GM21360 (cell line): ENCODE measurements at regions not wholly inside any gene's neighbourhood (a gene's known extent, or its start where the extent isn't known, plus 50 kb on each side); places are given as distances from the start of the nearest gene placed in this dataset.
"Not testable (repeated sequence)": the region's sequence is repeated elsewhere in the genome, so short reads cannot be mapped to it uniquely, and the experiment has no call there.

Source experiments
- ATAC-seq: cut with Tn5 transposase; IDR thresholded peaks from one replicate; pipeline ENCODE4 v1.9.1; 2021; ENCODE audit warnings: mild to moderate bottlenecking, moderate library complexity; ENCODE audit not compliant: unreplicated experiment

DNA sequence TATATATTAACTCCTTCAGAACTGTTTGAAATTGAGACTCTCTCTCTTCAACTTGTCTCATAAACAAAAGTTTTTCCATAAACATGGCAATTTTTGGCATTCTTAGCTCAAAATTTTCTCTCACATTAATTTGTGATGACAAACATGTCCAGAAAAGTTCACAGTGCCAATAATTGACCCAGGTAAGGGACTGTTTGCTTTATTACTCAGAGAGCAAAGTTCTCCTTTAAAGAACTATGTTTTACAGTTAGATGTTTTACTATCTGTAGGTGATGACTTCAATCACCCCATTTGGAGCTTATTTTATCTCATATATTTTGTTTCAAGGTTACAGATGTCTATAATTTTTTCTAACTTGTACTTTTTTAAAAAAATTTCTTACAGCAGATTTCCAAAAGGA, 855.6 kb downstream of the SLC16A7 start:
- ATAC-seq, result no peak

DNA sequence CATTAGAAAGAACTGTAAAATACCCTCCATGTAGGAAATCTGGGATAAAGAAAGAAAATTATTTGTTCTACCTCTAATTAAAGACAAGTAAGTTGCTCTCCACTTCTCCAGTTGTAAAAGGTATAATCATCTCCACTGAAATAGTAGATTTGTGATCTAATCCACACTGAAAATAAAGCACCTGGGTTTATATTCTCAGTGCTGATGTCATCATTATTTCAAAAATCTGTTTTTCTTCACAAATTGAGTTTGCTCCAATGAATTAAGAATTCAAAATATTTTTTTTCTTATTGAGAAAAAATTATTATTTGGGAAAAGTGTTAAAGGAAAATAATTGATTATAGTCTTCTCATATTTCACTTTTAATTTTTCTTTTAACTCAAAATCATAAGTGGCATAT, 869.2 kb downstream of the SLC16A7 start:
- no peak for ATAC-seq

DNA sequence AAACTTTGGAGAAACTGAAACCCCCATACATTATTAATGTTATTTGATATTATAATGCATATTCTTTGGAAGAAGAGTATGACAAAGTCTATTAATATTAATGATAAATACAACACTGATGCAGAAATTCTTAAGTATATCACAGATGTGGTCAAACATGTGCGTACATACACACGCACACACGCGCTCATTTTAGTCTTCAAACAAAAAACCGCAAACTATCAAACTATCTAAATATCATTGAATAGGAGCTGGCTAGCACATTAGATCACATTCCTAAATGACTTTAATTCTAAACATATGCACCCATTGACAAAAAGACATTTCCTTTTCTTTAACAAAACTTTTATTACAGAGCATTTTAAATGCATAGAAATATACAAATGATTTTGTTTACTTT, 872.7 kb downstream of the SLC16A7 start:
- no peak for ATAC-seq

DNA sequence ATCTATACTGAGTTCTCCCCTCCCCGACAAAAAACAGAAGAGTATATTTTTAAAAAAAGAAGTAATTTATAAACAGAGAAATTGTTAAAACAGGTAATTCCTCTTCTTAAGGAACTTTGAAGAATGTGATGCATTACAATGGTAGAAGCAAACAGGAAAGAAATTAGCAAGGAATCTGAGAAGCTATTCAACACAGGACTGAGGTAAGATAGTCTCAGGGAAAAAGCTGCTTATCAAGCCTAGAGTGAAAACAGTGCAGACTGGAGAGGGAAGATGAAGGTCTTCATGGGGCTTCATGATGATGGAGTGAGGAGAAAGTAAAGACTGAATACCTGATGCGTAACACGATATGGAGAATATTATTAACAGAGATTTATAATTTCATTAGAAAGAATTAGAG, 880.0 kb downstream of the SLC16A7 start:
- ATAC-seq, result no peak

DNA sequence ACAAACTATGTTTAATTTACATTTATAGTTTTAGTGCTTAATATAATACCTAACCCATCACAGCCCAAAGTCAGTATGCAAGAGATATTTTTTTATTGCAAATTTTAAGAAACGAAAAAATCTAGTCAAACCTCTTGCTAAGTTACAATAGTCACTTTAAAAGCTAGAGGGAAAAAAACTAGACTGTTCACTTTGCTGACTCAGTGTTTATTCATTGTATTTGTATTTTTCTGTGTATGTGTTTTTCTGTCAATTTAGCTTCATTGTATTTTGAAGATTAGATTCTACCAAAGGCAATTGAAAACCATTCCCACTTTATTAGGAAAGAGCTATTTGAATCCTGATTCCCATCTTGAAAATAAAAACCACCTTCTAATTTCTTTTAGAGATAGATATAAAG, 891.5 kb downstream of the SLC16A7 start:
- no peak for ATAC-seq

DNA sequence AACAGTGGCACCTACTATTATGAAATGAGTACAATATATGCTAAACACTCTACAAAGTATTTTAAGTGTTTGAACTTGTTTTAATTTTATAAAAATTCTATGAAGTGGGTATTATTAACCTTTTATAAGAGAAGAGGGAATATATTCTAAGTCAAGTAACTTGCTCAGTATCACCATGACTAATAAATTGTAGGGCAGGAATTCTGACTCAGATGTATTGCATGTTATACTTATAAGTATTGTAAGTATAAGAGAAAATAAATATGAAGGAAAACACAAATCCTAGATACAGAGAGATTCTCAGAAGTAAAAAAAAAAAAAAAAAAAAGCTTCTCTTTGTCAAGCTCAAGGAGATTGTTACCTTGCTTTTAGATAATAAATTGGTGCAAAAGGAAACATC, 893.2 kb downstream of the SLC16A7 start:
- ATAC-seq, result no peak

DNA sequence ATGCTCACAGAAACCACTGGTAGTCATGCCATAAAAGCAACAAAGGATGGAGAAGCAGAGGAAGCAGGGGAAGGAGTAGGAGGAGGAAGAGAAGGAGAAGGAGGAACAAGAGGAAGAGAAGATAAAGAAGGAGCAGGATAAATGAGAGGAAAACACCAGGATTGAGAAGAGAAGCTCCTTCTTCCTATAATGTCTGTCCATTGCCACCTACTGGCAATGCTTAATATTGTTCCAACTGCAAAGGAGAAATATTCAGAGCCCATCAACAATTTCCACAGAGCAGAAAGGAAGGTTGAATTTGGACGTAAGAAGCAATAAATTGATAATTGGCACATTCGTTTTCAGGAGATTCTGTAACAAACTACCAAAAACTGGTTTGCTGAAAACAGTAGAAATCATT, 898.4 kb downstream of the SLC16A7 start:
- ATAC-seq, result no peak

DNA sequence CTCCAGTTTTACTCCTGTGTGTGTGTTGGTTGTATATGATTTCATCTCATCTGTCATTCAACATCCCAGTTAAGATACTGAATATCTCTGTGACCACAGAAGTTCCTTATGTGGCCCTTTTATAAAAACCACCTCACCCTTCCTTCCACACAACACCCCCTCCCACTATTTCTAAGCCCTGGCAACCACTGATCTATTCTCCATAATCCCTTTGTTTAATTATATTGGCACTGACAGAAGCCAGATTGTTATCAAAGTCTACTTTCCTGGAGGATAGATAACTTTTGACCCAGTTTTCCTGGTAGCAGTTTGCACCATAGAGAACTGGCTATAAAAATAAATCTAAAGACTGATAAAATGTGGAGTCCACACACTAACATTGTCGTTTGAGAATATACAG, 902.8 kb downstream of the SLC16A7 start:
- ATAC-seq, result no peak

DNA sequence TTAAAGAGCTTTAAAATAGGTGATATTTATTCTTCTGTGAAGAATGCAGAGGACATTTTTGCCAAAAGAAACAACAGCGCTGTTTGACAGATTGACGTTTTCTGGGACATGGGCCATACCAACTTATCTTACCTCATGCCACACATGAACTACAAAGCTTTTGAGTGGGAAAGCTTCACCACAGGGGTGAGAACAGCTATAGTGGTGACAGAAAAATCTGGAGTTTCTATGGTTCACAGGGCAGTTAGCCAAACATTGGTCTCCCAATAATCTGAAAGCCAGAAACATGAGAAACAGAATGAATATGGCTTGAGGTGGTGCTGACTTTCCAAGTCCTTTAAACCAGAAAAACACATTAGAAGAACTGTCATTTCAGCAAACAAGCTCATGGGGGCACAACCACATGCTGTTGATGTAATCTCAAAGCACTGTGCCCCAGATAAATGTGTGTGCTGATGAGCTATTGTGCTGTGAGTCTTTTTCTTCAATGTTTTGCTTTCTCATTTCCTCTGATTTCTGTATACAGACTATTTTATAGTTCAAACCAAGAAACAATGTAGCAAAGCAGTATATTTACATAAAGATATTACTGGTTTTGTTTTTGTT, 905.4 kb downstream of the SLC16A7 start:
- ATAC-seq, result no peak

DNA sequence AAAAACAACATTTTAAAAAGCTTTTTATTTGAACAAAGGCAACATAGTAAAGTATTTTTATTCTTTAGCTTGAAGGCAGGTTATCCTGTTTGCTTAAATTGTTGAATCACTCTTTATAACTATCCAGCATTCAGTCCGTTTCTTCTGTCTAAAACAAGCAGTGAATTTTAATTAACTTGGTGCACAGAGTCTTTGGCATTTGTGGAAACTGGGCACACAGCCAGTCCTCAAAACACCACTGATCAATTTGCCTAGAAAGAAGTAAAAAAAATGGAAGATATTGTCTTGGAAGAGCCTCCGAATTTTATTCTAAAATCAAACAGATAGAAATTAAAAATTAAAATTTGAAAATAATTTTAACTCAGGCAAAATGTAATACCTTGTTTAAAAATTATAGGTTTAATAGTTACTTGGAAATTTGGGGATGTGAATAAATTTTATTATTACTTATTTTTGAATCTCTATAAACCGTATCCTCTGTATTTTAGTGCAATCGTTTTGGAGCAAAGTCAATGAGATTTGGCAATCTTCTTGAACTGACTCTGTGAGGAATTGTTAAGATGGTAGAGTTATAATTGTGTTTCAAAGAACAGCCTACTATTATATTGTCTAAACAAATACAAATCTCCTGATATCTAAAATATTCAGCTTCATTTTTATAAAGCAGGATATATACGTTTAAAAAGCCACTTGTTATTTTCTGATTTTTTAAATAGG, 927.0 kb downstream of the SLC16A7 start:
- ATAC-seq, result no peak

DNA sequence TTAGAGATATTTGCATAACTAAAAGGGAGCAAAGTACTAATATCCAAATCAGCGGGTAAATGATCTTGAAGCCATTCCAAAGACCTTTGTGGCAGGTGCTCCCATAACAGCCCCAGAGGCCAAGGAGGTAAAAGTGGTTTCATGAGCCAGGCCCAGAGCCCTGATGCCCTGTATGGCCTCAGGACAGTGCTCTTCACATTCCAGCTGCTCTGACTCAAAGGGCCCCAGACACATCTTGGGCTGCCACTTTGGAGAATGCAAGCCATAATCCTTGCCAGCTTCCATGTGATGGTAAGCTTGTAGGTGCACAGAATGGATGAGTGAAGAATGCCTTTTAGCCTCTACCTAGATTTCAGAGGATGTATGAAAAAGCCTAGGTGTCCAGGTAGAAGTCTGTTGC, 933.4 kb downstream of the SLC16A7 start:
- no peak for ATAC-seq

DNA sequence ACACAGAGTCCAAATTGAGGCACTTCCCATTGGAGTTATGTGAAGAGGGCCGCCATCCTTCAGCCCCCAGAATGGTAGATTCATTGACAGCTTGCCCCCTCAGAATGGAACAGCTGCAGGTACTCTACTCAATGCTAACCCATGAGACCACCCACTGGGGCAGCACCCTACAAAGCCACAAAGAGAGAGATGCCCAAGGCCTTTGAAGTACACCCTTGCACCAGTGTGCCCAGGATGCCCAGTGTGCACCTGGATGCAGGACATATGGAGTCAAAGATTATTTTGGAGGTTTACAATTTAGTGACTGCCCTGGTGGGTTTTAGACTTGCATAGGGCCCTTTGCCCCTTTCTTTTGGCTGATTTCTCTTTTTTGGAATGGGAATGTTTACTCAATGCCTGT, 933.9 kb downstream of the SLC16A7 start:
- ATAC-seq, result no peak

DNA sequence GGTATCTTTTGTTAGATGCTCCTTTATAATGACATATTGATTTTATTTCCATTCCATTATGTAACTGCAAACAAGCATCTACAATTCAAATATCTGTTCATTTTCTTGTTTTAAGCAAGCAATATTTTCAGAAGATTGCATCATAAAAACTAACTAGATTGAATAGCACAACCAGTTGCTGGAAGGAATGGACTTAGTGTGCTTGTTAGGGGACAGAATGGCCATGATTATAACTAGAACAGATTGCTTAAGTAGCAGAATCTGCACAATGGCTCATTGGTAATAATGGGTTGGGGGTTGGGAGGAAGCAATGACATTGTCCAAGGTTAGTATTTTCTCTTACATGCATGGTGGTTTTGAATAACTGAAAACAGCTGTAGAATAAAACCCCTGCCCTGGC, 939.5 kb downstream of the SLC16A7 start:
- no peak for ATAC-seq

DNA sequence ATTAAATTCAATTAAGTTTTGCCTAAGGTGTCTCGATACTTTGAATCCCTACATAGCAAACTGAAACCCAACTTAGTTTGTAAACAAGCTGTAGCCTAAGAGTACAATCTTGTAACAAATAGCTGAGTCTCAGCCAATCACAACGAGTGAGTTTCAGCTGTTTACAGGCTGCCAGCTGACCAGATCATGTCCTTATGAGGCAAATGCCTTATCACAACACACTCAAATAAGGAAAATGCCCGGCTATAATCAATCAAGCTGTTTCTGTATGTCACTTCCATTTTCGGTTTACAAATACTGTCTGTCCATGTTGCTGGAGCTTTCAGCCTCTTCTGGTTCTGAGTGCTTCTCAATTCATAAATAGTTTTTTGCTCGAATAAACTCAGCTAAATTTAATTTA, 943.8 kb downstream of the SLC16A7 start:
- no peak for ATAC-seq

DNA sequence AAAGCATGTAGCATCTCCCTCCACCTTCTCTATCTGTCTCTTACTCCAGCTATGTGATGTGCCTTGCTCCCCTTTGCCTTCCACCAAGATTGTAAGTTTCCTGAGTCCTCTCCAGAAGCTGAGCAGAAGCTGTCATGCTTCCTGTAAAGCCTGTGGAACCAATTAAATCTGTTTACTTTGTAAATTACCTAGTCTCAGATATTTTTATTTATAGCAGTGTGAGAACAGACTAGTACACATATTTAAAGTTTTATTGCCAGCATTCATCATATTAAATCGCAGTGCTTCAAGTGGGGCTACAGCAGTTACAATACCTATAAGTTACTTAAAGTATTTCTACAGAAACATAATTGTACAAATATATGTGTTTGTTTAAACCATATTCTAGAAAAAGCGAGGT, 973.1 kb downstream of the SLC16A7 start:
- no peak for ATAC-seq

DNA sequence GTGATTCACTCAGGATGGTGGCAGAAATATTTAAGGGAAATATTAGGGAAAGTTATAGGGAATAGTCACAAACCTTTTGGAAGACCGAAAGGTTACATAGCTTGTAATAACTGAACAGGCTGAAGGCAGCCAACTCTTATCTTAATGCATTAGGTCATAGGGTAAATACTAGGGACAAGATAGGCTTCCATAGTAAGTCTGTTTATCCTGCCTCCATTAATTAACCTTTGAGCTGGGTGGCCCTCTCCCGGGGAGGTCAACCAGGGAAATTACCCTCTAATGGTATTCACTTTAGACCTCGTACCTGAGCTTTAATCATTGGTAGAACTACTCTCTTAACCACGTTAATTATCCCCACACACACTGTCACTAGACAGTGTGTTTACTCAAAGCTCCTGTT, 981.8 kb downstream of the SLC16A7 start:
- ATAC-seq, result no peak

DNA sequence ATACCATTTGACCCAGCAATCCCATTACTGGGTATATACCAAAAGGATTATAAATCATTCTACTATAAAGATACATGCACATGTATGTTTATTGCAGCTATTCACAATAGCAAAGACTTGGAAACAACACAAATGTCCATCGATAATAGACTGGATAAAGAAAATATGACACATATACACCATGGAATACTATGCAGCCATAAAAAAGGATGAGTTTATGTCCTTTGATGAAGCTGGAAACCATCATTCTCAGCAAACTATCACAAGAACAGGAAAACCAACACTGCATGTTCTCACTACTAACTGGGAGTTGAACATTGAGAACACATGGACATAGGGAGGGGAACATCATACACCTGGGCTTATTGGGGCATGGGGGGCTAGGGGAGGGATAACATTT, 991.8 kb downstream of the SLC16A7 start:
- not testable (repeated sequence) for ATAC-seq

DNA sequence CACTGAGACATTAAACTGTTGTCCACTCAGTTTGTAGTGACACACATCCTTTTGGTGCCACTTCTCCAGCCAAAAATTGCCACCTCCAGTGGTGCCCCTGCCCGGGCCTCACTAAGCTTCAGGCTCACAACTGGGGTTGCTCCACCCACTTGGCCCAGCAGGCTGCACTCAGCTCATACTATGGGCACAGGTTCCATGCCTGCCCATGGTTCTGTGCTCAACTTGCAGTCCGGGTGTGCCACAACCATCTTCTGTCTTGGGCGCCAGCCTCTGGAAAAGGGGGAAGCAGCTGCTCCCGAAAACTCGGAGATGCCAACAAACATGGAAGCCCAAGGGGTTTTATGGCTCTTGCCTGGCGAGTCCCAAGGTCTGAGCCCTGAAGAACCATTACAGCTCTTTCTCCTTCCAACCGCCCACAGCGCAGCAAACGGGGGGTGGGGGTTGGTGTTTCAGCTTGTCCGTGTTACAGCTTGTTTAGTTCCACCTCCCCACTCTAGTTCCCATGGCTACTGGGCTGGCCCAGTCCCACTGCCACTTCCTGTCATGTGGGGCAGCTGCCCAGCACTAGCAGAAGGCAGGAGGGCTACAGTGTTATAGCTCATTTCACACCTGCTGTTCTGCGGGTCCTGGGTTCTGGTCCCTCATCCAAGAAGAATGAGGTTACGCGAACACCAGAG, 998.3 kb downstream of the SLC16A7 start:
- no peak for ATAC-seq

DNA sequence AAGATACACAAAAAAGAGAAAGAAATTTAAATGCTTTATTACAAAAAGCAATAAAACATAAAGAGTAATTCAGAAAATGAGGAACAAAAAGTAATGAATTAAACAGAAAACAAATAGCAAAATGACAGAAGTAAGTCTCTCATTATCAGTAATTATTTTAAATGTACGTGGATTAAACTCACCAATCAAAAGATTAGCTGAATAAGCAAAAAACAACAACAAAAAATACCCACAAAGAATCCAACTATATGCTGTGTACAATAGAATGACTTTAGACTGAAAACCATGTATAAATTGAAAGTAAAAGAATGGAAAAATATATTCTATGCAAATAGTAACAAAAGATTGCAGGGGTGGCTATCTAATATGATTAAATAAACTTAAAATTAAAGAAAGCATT, 1006.8 kb downstream of the SLC16A7 start:
- no peak for ATAC-seq

DNA sequence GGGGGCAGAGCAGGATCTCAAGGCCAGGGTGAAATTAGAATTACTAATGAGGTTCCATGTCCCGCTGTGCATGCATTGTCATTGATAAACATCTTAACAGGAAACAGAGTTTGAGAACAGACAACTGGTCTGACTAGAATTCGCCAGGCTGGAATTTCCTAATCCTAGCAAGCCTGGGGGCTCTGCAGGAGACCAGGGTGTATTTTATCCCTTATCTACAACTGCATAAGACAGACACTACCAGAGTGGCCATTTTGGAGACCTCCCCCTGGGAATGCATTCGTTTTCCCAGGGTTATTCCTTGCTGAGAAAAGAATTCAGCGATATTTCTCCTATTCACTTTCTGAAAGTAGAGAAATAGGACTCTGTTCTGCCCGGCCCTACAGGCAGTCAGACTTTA, 1007.6 kb downstream of the SLC16A7 start:
- ATAC-seq, result not testable (repeated sequence)

DNA sequence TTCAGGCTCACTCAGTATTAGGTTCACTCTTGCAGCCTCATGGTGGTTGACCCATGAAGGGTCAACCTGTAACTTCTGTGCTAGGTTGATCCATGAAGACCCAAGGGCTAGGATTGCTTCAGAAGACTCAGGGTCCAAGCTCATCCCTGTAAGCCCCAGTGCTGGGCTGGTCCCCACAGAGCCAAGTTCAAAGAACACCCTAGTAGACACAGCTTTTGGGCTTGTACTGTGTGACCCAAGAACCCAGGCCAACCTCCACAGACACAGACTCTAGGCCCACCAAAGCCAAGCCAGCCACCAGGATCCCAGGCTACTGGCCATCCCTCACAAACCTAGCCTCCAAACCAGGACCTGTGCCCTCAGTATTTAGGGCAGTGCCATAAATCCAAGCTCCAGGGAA, 1020.6 kb downstream of the SLC16A7 start:
- no peak for ATAC-seq

DNA sequence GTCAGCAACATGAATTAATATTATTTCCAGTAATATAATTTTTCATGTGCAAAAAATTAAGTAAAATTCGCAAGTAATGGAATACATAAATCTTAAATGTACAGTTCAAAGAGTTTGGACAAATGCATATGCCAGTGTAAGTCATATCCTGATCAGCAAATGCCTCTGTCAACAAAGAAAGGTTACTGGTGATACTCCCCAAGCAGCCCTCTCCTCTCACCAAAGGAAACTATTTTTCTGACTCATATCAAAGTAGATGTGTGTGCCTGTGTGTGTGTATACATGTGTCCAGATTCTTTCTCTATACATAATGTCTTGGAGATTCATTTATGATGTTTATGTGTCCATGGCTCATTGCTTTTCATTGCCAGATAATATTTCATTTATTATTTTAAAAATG, 1035.0 kb downstream of the SLC16A7 start:
- no peak for ATAC-seq
